EL (cell line): ENCODE measurements at regions not wholly inside any gene's neighbourhood (a gene's known extent, or its start where the extent isn't known, plus 50 kb on each side); places are given as distances from the start of the nearest gene placed in this dataset.

Source experiments
- DNase-seq: peaks from one replicate; pipeline ENCODE4 v3.0.0-alpha.2; 2016

DNA sequence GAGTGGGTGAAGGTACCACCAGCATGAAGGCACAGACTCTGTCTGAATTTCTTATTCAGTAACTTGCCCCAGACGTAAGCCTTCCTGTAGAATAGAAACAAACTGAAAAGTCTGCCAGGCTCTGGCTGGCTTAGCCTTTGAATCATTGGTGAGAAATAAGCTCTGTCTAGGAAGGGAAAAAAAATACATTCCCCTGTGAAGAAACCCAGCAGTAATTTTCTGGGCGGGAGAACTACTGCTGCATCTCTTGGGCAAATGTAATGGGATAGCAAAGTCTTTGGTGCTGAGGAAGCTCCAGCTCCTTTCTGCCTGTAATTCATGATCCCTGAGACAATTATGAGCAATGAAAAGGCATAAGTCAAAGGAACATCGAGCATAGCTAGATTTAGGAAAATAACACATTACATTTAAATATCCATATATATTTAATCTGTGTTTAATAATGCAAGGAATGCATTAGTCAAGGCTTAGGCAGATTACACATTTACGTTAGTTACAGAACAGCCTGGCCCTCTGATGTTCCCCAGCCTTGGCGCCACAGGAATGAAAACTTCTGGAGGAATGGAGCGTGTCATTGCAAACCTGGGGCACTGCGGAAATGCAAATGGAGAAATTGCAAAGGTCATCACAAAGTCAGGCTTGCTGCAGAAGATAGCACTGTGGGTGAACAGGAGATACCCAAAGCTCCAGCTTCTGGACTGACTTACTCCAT is 216.3 kb upstream of the CAMK1G start:
- DNase-seq: peak; percentile 82

GRCh38 chr1:209368864-209369598 is 214.5 kb upstream of the CAMK1G start:
- DNase-seq: peak; percentile 94

- no peak for DNase-seq
Observed at GRCh38 chr1:209370241-209370995, 213.1 kb upstream of the CAMK1G start.

GRCh38 chr1:209375097-209375496 is 208.4 kb upstream of the CAMK1G start:
- no peak for DNase-seq

DNA sequence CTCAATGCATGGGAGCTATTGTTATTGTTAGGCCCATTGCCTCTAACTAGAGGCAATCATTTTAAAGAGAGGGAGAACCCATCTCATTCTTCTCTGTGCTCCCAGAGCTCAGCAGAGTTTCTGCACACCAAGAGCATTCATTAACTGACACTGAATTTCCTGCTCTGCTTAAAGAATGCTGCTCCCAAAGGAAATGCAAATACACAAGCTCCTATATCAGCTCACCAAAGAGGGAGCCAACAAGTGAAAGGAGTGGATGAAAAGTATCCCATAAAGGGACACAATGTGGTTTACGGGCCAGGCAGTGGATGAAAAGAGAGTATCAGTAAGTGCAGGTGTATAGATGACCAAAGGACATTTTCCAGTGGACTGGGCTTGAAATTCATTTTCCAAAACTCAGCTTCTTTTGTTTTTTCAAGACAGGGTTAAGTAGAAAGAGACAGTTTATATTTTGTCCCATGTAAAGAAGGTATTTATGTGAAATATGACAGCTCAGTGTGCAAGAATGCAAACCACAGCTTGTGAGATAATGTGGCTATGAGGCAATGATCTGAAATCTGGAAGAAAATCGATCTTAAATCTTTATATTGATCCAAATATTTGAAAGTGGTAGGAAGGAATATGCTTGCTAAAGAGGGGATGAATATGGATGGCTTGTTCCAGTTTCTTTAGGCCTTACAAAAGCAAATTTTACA is 207.7 kb upstream of the CAMK1G start:
- DNase-seq: peak; percentile 69

DNA sequence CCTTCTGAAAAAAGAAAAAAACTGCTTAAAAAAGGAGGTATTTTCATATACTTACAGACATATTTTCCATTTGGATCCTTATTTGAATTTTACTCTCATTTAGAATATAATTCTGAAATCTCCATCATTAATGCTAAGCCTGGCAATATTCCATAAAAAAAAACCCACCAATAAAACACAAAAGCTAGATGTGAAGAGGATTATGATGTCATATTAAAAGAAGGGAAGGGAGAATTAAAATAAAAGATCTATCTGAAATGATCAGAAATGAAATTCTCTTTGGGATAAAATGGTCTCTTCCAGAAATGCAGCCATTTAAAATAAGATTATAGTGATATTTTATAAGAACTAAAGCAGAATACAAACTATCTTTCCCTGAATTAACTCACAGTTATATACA is 206.7 kb upstream of the CAMK1G start:
- no peak for DNase-seq

DNA sequence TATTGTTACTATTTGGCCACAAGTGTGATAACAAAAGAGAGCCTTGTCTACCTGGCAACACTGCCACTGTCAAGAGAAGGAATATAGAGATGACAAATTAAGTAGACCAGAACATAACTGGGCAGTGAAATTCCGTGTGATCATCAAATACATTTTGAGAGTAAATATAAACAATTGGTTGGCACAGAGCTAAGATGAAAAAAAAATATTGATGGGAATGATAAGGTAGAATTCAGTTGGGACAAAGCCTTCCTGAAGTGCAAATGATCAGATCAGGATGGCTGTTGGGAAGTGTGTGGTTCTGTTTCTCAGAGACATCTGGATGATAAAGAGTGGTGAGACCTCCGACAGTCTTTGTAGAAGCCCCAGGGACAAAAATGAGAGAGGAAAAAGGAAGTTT is 205.5 kb upstream of the CAMK1G start:
- DNase-seq: no peak

DNA sequence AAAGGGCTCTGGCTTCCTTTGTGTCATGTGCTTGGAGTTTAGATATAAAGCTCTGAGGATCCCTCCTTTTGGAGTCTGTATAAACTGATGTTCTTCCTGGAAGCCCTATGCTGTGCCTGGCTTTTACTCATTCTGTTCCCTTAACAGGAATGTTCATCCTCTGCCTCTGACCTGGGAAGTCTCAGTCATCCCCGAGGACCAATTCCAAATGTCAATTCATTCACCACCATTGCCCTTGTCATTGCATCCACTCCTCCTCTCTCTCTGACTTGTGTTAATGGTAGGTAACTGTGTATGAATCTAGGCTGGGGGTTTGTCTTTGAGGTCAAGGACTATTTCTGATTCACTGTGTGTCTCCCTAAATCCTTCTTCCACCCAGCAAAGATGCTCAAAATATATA is 204.2 kb upstream of the CAMK1G start:
- no peak for DNase-seq

DNA sequence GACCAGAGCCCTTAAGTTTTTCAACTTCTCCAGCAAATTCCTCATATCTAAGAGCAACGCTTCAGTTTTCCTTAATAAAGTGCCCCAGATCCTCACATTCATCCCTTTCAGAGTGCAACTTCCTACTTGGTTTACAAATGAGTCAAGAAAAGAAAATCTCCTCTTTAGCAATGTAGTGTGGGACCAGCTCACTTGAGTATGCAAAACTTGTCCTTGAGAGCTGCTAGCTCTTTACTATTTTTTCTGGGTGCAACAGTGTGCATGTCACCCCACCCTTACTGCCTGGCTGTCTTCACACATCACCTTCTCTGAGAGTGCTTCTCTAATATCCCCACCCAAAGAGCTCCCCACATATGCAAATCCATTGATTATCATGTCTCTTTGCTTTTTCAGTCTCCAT is 203.1 kb upstream of the CAMK1G start:
- DNase-seq: no peak

GRCh38 chr1:209382231-209383100 is 201.0 kb upstream of the CAMK1G start:
- no peak for DNase-seq

GRCh38 chr1:209383422-209383821 is 200.1 kb upstream of the CAMK1G start:
- no peak for DNase-seq

DNA sequence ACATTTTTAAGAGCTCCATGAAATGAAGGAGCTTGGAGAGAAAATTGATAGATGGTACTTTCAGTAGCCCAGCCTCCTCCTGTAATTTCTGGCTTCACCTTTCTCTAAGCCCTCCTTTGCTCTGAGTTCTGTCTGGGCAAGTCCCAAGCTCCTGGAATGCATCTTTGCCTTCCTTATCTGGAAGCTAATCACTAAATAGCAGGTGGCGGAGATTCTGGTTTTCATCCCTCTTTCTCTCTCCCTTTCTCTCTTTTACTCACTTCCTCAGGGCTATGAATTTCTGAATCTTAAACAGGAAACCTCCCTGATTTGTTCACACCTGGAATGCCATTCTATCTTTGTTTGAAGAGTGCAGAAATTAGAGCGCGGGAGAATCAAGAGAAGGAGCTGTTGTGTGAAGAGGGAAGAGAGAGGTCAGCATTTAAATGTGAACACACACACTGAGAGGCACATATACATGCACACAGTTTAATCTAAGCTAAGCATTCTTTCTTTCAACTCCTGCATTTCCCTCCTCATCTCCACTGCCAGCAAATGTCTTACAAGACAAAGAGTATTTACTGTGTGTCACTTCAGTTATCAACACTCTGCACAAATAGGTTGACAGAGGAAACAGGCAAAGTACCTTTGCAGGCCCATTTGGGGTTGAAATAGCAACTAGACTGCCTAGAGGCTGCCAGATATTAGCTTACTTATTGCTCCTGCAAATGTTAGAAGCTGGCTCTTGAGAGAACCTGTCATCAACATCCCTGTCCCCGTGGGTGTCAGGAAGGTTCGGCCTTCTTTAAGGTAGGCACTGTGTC is 199.4 kb upstream of the CAMK1G start:
- no peak for DNase-seq

- DNase-seq: no peak
Observed at GRCh38 chr1:209384710-209385550, 198.6 kb upstream of the CAMK1G start.

GRCh38 chr1:209386156-209386555 is 197.4 kb upstream of the CAMK1G start:
- no peak for DNase-seq

DNA sequence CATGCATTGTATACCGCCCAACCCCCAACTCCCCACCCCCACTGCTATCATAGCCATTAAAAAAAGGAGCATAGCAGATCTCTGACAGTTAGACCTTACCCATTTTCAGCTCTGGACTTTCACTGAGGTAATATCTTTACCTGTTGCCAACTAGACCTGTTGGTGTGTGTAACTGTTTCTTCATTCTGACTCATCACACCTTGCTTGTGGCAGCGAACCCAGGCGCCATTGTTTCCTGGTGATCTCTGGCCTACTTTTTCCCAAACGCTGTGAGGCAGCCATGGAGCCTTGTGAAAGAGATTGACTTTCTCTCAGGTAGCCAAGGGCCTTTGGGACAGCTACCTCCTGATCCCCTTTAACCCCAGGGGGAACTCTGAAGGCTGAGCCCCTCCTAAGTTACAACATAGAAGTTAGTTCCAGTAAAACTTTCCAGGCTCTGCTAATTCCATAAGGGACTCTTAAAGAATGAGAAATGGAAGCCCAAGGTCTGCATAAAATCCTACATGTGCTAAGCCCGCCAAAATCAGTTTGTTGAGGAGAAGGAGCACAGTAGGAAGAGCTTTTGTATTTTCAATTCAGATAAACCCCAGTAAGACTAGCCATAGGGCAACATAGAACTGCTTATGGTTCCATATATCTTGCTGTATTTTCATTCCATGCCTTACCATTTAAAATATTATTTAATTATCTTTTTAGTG is 196.1 kb upstream of the CAMK1G start:
- DNase-seq: no peak

DNA sequence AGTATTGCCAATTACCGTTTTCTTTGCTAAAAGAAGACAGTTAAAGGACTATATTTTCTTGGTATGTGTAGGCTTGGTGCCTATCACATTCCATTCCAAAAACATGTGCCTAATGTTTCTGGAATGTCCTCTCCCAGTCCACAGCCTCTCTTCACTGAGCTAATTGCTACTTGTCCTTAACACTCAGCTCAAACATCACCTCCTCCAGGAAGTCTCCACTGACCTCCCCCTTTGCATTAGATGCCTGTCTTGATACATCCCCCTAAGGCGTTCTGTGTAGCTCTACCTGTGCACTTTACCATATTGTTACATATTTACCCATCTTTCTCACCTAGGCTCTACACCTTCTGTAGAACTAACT is 195.6 kb upstream of the CAMK1G start:
- peak; percentile 87 for DNase-seq

DNA sequence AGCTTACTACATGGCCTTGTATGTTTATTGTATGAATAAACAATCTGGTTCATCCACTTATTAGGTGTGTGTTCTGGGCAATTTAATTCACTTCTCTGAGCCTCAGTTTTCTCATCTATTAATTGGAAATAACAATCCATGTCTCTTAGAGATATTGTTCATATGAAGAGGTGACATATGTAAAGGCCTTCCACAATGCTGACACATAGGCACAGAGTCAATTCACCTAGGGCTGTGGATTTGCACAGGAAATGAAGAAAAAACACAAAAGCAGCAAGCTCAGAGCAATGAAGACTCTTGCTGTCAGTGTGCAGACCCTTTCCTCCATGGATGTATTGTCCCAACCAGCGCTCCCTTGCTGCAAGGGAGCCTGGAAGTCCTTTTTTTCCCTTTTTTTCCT is 195.2 kb upstream of the CAMK1G start:
- no peak for DNase-seq

GRCh38 chr1:209389258-209389657 is 194.3 kb upstream of the CAMK1G start:
- DNase-seq: peak; percentile 92

GRCh38 chr1:209389975-209390374 is 193.5 kb upstream of the CAMK1G start:
- no peak for DNase-seq

DNA sequence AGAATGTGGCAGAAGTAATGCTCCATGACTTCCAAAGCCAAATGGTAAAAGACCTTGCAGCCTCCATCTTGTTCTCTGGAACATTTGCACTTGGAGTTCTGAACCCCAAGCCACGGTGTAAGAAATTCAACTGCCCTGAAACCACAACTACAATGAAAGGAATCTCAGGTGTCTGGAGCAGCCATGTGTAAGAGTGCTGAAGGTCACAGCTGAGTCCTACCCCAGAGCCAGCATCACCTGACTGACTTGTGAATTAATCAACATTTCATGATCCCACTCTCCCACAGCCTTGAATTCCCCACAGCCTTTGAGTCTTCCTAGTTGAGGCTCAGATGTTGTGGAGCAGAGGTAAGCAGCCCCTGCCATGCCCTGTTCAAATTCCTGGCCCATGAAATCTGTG is 192.8 kb upstream of the CAMK1G start:
- DNase-seq: no peak
